IMR-90 (cell line): ENCODE measurements at regions not wholly inside any gene's neighbourhood (a gene's known extent, or its start where the extent isn't known, plus 50 kb on each side); places are given as distances from the start of the nearest gene placed in this dataset.
A peak's percentile ranks its signal among the peaks of the same experiment; 100 is the strongest.

Experiments
- ATAC-seq: fragments of 200-7000 bp; cut with Tn5 transposase; 2 replicates; pipeline ENCODE4 v1.9.1; 2020; ENCODE audit warnings: low read depth, mild to moderate bottlenecking, moderate library complexity
- BruUV-seq: library from RNA; stranded (reverse); fragments of 400-500 nt; replicated peaks from 2 replicates; lab custom pipeline; 2021; lab: Mats Ljungman, UMichigan
- CTCF ChIA-PET: fragments of 300-600 bp; formaldehyde crosslinking; extraction: SDS; loops from one replicate; lab custom pipeline; 2021; ENCODE audit warnings: antibody characterized with exemption; lab: Yijun Ruan, JAX
- POLR2A ChIA-PET: fragments of 300-600 bp; sonication (Branson Sonifier 250); formaldehyde crosslinking; loops from one replicate; lab custom pipeline; 2022; ENCODE audit warnings: antibody characterized with exemption; ENCODE audit not compliant: unreplicated experiment; lab: Charles Lee
- DNase-seq: peaks from one replicate; pipeline ENCODE4 v3.0.0; 2013
- H2AFZ ChIP-seq: replicated peaks from 2 replicates; pipeline ENCODE3; 2013; ENCODE audit warnings: low read length, mild to moderate bottlenecking; ENCODE audit not compliant: poor library complexity
- H2AK5ac ChIP-seq: 2 replicates; pipeline ENCODE4 v1.6.1; 2013; ENCODE audit warnings: low read depth, low read length, inconsistent platforms
- H2AK9ac ChIP-seq: replicated peaks from 2 replicates; pipeline ENCODE3; 2013; ENCODE audit warnings: mild to moderate bottlenecking, low read depth, low read length, moderate library complexity; ENCODE audit not compliant: poor library complexity
- H2BK120ac ChIP-seq: 2 replicates; pipeline ENCODE4 v1.6.1; 2013; ENCODE audit warnings: low read depth, low read length, inconsistent platforms
- H2BK15ac ChIP-seq: 3 replicates; pipeline ENCODE4 v1.6.1; 2013; ENCODE audit warnings: low read depth, low read length, inconsistent platforms
- H2BK20ac ChIP-seq: 2 replicates; pipeline ENCODE4 v1.6.1; 2013; ENCODE audit warnings: low read depth, mild to moderate bottlenecking, inconsistent platforms, low read length, moderate library complexity
- H2BK5ac ChIP-seq: 2 replicates; pipeline ENCODE4 v1.6.1; 2013; ENCODE audit warnings: mild to moderate bottlenecking, low read depth, low read length, inconsistent platforms; ENCODE audit not compliant: poor library complexity, severe bottlenecking
- H3K14ac ChIP-seq: replicated peaks from 2 replicates; pipeline ENCODE4 v1.6.1; 2013; ENCODE audit warnings: low read depth, low read length, inconsistent platforms
- H3K18ac ChIP-seq: 2 replicates; pipeline ENCODE4 v1.6.1; 2013; ENCODE audit warnings: low read depth, low read length, control low read depth
- H3K23ac ChIP-seq: 2 replicates; pipeline ENCODE4 v1.6.1; 2013; ENCODE audit warnings: low read depth, low read length, inconsistent platforms
- H3K27ac ChIP-seq: 2 replicates; pipeline ENCODE4 v1.5.1; 2013; ENCODE audit warnings: mild to moderate bottlenecking, control low read depth, low read length; ENCODE audit not compliant: insufficient read depth
- H3K27me3 ChIP-seq: 2 replicates; pipeline ENCODE4 v1.6.1; 2013; ENCODE audit warnings: low read length; ENCODE audit not compliant: control insufficient read depth, insufficient read depth
- H3K36me3 ChIP-seq: 2 replicates; pipeline ENCODE4 v1.6.1; 2013; ENCODE audit warnings: low read length, mixed read lengths; ENCODE audit not compliant: control insufficient read depth, insufficient read depth
- H3K4ac ChIP-seq: 2 replicates; pipeline ENCODE4 v1.6.1; 2013; ENCODE audit warnings: low read depth, low read length, inconsistent platforms
- H3K4me1 ChIP-seq: 2 replicates; pipeline ENCODE4 v1.6.1; 2013; ENCODE audit warnings: low read length, mixed read lengths; ENCODE audit not compliant: control insufficient read depth, insufficient read depth
- H3K4me2 ChIP-seq: 2 replicates; pipeline ENCODE4 v1.6.1; 2013; ENCODE audit warnings: low read depth, mild to moderate bottlenecking, control low read depth, low read length, moderate library complexity
- H3K4me3 ChIP-seq: 2 replicates; pipeline ENCODE4 v1.5.1; 2013; ENCODE audit warnings: low read depth, mild to moderate bottlenecking, control low read depth, low read length, moderate library complexity; ENCODE audit not compliant: insufficient read depth
- H3K56ac ChIP-seq: 2 replicates; pipeline ENCODE4 v1.6.1; 2013; ENCODE audit warnings: low read length, inconsistent platforms; ENCODE audit not compliant: insufficient read depth; ENCODE audit errors: extremely low read depth
- H3K79me1 ChIP-seq, 2 experiments: 2 replicates each; pipeline ENCODE4 v1.6.1; 2013; ENCODE audit warnings: low read length in 2 of 2, inconsistent platforms in 1 of 2, low read depth in 1 of 2
- H3K9ac ChIP-seq: 2 replicates; pipeline ENCODE4 v1.6.1; 2013; ENCODE audit warnings: low read depth, low read length, control low read depth
- H3K9me1 ChIP-seq: 2 replicates; pipeline ENCODE4 v1.6.1; 2013; ENCODE audit warnings: low read length, inconsistent platforms; ENCODE audit not compliant: insufficient read depth
- H3K9me3 ChIP-seq: 2 replicates; pipeline ENCODE4 v1.6.1; 2013; ENCODE audit warnings: low read length; ENCODE audit not compliant: control insufficient read depth, insufficient read depth
- H4K20me1 ChIP-seq: 2 replicates; pipeline ENCODE4 v1.6.1; 2013; ENCODE audit warnings: low read length, inconsistent platforms; ENCODE audit not compliant: insufficient read depth
- H4K5ac ChIP-seq: 2 replicates; pipeline ENCODE4 v1.6.1; 2013; ENCODE audit warnings: mild to moderate bottlenecking, low read depth, low read length, control low read depth
- H4K8ac ChIP-seq, 2 experiments: 2 replicates each; pipeline ENCODE4 v1.6.1; 2013; ENCODE audit warnings: low read depth in 2 of 2, low read length in 2 of 2, control low read depth in 1 of 2, inconsistent platforms in 1 of 2
- H4K91ac ChIP-seq: 2 replicates; pipeline ENCODE4 v1.6.1; 2013; ENCODE audit warnings: low read depth, low read length, inconsistent platforms; ENCODE audit not compliant: insufficient read depth
- BHLHE40 ChIP-seq: fragments of 150-350 bp; IDR thresholded peaks from 2 replicates; pipeline ENCODE4 v1.6.1; 2016; ENCODE audit warnings: mild to moderate bottlenecking, low read depth, low read length
- CEBPB ChIP-seq: IDR thresholded peaks from 2 replicates; pipeline ENCODE4 v1.6.1; 2012; ENCODE audit warnings: low read depth, low read length, improper control_type of control experiment
- FOS ChIP-seq: fragments of 150-350 bp; IDR thresholded peaks from 2 replicates; pipeline ENCODE4 v1.6.1; 2016; ENCODE audit warnings: low read depth, low read length
- MAFK ChIP-seq: IDR thresholded peaks from 2 replicates; pipeline ENCODE4 v1.6.1; 2012; ENCODE audit warnings: low read depth, low read length, improper control_type of control experiment
- MXI1 ChIP-seq: IDR thresholded peaks from 2 replicates; pipeline ENCODE4 v1.6.1; 2012; ENCODE audit warnings: low read depth, mild to moderate bottlenecking, low read length, moderate library complexity, borderline replicate concordance
- RAD21 ChIP-seq: IDR thresholded peaks from 2 replicates; pipeline ENCODE4 v1.6.1; 2012; ENCODE audit warnings: low read length, improper control_type of control experiment
- RFX5 ChIP-seq: IDR thresholded peaks from 2 replicates; pipeline ENCODE4 v1.8.0; 2012; ENCODE audit warnings: low read depth, mild to moderate bottlenecking, low read length, moderate library complexity
- WGBS, 2 experiments: methylation state at CpG; one replicate each; pipeline versions ENCODE4 v1.1.5 to v1.1.7; 2013; ENCODE audit warnings: missing lambda C conversion rate in 2 of 2; ENCODE audit not compliant: insufficient read length in 1 of 2; ENCODE audit errors: extremely low coverage in 2 of 2; 5-methylcytosine and 5-hydroxymethylcytosine counted together
- dilution Hi-C: fragments of 300-500 bp; cut with HindIII; formaldehyde crosslinking; loops from one replicate; pipeline ENCODE4 v1.14.3; 2018; ENCODE audit warnings: low sequenced_read_pairs; ENCODE audit not compliant: unreplicated experiment
- in situ Hi-C: fragments of 300-500 bp; cut with MboI; formaldehyde crosslinking; loops from 3 replicates; pipeline ENCODE4 v1.14.3; 2019; ENCODE audit warnings: low sequenced_read_pairs, inconsistent platforms, mixed read lengths
- intact Hi-C: fragments of 100-400 bp; cut with micrococcal nuclease; formaldehyde crosslinking; loops from 2 replicates; pipeline ENCODE4 v1.10.0; 2022
- TF ChIP-seq, protein P1 (sequence below): fragments of 150-350 bp; IDR thresholded peaks from 2 replicates; pipeline ENCODE4 v1.6.1; 2016; ENCODE audit warnings: low read depth, mild to moderate bottlenecking, low read length, moderate library complexity, borderline replicate concordance
- TF ChIP-seq, protein P2 (sequence below): conservative IDR thresholded peaks from 2 replicates; pipeline ENCODE4 v1.5.1; 2012; ENCODE audit warnings: mild to moderate bottlenecking, low read depth, low read length, improper control_type of control experiment

DNA sequence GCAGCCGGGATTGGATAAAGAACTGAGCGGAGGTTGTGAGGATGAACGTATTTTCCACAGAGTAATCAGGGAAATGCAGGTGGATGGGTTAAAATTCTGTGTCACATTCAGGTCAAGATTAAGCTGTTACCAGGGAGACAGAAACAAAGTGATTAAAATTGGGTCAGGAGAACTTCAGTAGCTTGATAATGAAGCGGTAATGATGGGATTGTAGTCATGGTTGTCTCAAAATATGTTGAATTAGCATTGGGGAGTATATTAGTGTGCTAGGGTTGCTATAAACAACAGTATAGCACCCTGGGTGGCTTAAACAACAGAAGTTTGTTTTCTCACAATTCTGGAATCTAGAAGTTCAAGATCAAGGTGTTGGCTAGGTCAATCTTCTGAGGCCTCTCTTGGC, 155.5 kb downstream of the GJA1 start:
- Histone ChIP-seq H2BK120ac (no peak overlapping the region), H3K27ac (no peak overlapping the region), H2BK5ac (no peak overlapping the region), H3K56ac (no peak overlapping the region), H3K79me1 (no peaks in the 10 kb centered on the region), H2BK20ac (no peak overlapping the region), H3K9me3 (no peaks in the 10 kb centered on the region), H3K4me2 (no peak overlapping the region; the same call in 1 of the 2 replicates), H2AK9ac (no peak overlapping the region), H2AK5ac (no peak overlapping the region; the same call in 1 of the 2 replicates), H3K4me1 (peaks cover 7% of the 10 kb centered on the region; the same call in 1 of the 2 replicates), H3K36me3 (no peaks in the 10 kb centered on the region), H3K23ac (no peak overlapping the region), H2BK15ac (0 out of 3 replicates have a peak overlapping the region, but pooled peaks have one; percentile 6), H3K9me1 (no peaks in the 10 kb centered on the region), H3K4ac (no peak overlapping the region), H3K18ac (peak overlapping the region; percentile 76; the same call in 1 of the 2 replicates), H4K8ac (0 out of 4 replicates have a peak overlapping the region, but pooled peaks of 1 of the 2 experiments have one; percentile 1), H3K4me3 (no peak overlapping the region), H2AFZ (no peak overlapping the region), H4K20me1 (no peaks in the 10 kb centered on the region), H3K14ac (no peak overlapping the region; the same call in 1 of the 2 replicates), H4K5ac (no peak overlapping the region), H3K27me3 (no peaks in the 10 kb centered on the region), H3K9ac (no peak overlapping the region), H4K91ac (peak overlapping the region; percentile 8; the same call in 1 of the 2 replicates)
- 90% methylated on average over 4 of the region's 4 CpGs; no CpG with 5 or more reads in 1 of the 2 experiments for WGBS, 2 experiments
- DNase-seq, result no peak
- no peak for ATAC-seq
- POLR2A ChIA-PET, result no interaction called here
- intact Hi-C loops, result no loop called here
- TF ChIP-seq BHLHE40 (no peak), RAD21 (no peak), FOS (no peak), MAFK (no peak), CEBPB (no peak), RFX5 (no peak), MXI1 (no peak)
- TF ChIP-seq, protein P1, sequence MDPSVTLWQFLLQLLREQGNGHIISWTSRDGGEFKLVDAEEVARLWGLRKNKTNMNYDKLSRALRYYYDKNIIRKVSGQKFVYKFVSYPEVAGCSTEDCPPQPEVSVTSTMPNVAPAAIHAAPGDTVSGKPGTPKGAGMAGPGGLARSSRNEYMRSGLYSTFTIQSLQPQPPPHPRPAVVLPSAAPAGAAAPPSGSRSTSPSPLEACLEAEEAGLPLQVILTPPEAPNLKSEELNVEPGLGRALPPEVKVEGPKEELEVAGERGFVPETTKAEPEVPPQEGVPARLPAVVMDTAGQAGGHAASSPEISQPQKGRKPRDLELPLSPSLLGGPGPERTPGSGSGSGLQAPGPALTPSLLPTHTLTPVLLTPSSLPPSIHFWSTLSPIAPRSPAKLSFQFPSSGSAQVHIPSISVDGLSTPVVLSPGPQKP, result no peak
- TF ChIP-seq, protein P2, sequence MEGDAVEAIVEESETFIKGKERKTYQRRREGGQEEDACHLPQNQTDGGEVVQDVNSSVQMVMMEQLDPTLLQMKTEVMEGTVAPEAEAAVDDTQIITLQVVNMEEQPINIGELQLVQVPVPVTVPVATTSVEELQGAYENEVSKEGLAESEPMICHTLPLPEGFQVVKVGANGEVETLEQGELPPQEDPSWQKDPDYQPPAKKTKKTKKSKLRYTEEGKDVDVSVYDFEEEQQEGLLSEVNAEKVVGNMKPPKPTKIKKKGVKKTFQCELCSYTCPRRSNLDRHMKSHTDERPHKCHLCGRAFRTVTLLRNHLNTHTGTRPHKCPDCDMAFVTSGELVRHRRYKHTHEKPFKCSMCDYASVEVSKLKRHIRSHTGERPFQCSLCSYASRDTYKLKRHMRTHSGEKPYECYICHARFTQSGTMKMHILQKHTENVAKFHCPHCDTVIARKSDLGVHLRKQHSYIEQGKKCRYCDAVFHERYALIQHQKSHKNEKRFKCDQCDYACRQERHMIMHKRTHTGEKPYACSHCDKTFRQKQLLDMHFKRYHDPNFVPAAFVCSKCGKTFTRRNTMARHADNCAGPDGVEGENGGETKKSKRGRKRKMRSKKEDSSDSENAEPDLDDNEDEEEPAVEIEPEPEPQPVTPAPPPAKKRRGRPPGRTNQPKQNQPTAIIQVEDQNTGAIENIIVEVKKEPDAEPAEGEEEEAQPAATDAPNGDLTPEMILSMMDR, result no peak
- dilution Hi-C loops, result no loop called here
- in situ Hi-C loops, result loop anchor here (10.0 kb wide), 1 partner anchor 156 kb away; the partner anchor contains the start of gene GJA1
- CTCF ChIA-PET, result no interaction called here
- no TSS peak for BruUV-seq
